Keratinocyte (primary cell): ENCODE measurements at regions not wholly inside any gene's neighbourhood (a gene's known extent, or its start where the extent isn't known, plus 50 kb on each side); places are given as distances from the start of the nearest gene placed in this dataset.

Experiments used
- EZH2 ChIP-seq: IDR thresholded peaks from one replicate; pipeline ENCODE4 v1.6.1; 2012; ENCODE audit warnings: inconsistent platforms, mild to moderate bottlenecking, low read length, moderate library complexity
- TF ChIP-seq, protein P1 (sequence below), 3 experiments: IDR thresholded peaks in 1 of 3; conservative IDR thresholded peaks in 1 of 3; optimal IDR thresholded peaks in 1 of 3; 2 replicates in 2 of 3; 3 replicates in 1 of 3; pipeline versions ENCODE3 to v1.5.1; 2011; ENCODE audit warnings: low read length in 3 of 3, mild to moderate bottlenecking in 3 of 3, moderate library complexity in 2 of 3, control low read depth in 1 of 3, inconsistent platforms in 1 of 3; ENCODE audit not compliant: insufficient read depth in 2 of 3; ENCODE audit errors: extremely low read depth in 1 of 3

DNA sequence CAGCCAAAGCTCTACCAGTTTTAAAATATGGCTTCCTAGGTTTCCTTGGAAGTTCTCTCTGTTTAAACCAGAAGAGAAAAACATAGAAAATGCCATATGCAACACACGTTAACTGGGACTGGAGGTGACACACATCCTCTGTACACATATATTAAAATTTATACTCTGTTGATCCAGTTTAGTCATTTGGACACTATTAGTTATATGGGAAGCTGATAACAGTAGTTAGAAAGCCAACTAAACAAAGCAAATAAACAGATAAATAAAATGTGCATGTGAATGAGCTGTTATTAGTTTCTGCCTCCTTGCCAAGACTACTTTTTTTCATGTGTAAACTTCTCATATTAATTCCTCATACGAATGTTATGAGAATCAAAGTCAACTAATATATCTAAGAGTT lies 1249.2 kb upstream of the CDH6 start:
- TF ChIP-seq, protein P1, sequence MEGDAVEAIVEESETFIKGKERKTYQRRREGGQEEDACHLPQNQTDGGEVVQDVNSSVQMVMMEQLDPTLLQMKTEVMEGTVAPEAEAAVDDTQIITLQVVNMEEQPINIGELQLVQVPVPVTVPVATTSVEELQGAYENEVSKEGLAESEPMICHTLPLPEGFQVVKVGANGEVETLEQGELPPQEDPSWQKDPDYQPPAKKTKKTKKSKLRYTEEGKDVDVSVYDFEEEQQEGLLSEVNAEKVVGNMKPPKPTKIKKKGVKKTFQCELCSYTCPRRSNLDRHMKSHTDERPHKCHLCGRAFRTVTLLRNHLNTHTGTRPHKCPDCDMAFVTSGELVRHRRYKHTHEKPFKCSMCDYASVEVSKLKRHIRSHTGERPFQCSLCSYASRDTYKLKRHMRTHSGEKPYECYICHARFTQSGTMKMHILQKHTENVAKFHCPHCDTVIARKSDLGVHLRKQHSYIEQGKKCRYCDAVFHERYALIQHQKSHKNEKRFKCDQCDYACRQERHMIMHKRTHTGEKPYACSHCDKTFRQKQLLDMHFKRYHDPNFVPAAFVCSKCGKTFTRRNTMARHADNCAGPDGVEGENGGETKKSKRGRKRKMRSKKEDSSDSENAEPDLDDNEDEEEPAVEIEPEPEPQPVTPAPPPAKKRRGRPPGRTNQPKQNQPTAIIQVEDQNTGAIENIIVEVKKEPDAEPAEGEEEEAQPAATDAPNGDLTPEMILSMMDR (optimal IDR thresholded peaks at IDR 0.05 in 1 of 3, IDR thresholded peaks at IDR 0.05 in 1 of 3, conservative IDR thresholded peaks at IDR 0.05 in 1 of 3; ENCODE audit: extremely low read depth in 1 of 3, insufficient read depth in 2 of 3, low read length in 3 of 3): no peak
- TF ChIP-seq EZH2: no peak
